HCEC 1CT (cell line): ENCODE measurements at regions not wholly inside any gene's neighbourhood (a gene's known extent, or its start where the extent isn't known, plus 50 kb on each side); places are given as distances from the start of the nearest gene placed in this dataset.

Source experiments
- DNase-seq: peaks from one replicate; pipeline ENCODE4 v3.0.0-alpha.2; 2017

GRCh38 chr6:30396833-30397479, 52.0 kb downstream of the RPP21 start:
- peak; percentile 50 for DNase-seq

- DNase-seq: no peak
Observed at GRCh38 chr6:30397697-30398096, 52.7 kb downstream of the RPP21 start.

- peak; percentile 26 for DNase-seq
Observed at GRCh38 chr6:30399390-30400058, 54.6 kb downstream of the RPP21 start.

DNA sequence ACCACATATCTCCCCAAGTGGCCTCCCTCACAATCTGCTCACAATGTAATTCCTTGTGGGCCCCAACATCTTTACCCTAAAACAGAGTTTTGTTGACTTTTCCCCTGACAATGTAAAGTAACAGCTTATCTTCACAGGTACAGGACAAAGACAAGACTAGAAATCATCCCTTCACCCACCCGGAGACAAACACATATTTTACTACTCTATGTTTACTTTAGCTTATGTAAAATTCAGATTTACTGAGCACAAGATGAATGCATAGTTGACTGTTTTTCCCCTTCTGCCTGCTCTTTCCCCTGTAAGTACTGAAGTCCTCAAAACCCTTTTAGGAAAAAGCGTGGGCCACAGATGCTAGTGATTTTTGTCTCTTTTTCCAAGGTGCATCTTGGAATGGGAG, 61.0 kb downstream of the RPP21 start:
- no peak for DNase-seq

DNA sequence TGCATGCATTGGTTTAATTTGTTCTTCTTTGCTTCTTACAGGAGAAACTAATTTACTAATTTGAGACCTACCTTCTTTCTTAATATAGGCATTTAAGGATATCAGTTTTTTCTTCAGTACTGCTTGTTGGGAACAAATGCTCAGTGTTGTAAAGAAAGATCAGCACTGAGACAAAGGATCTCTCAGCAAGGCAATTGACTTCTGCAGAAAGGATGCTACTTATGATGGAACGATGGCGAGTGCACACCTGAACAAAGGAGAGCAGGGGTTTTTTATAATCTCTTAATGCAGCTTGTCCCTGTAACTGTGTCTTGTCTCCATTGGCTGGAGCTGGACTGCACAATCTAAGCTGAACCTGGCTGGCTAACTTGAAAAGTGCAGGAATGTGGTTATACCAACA, 64.2 kb downstream of the RPP21 start:
- DNase-seq: no peak

GRCh38 chr6:30411515-30412207, 66.7 kb downstream of the RPP21 start:
- DNase-seq: peak; percentile 12

DNA sequence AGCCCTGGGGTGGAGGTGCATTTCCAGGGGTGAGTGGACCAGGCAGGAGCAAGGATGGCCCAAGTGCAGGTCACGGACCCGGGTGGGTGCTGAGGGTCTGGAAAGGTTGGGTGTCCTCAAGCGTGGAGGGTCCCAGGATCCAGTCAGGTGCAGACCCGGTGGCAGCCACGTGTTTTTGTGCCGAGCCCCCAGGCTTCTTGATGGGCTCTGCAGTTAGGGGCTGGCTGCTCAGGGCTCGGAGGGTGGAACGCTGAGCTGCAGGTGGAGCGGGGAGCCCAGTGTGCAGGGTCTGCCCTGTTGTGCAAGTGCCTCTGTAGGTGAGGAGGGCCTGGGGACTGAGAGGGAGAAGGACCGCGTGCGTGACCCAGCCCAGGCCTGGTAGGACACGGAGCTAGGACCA, 70.9 kb upstream of the HLA-E start:
- DNase-seq: no peak

- DNase-seq: no peak
Observed at GRCh38 chr6:30424549-30424948, 64.8 kb upstream of the HLA-E start.
